Hepatocyte (in vitro differentiated cells): ENCODE measurements at regions not wholly inside any gene's neighbourhood (a gene's known extent, or its start where the extent isn't known, plus 50 kb on each side); places are given as distances from the start of the nearest gene placed in this dataset.

Experiments used
- DNase-seq: peaks from one replicate; pipeline ENCODE4 v3.0.0-alpha.2; 2016; ENCODE audit warnings: low spot score
- H2AFZ ChIP-seq: fragments of 200-600 bp; sonication (generic); 2 replicates; pipeline ENCODE4 v1.6.0; 2016; ENCODE audit warnings: antibody characterized with exemption, mild to moderate bottlenecking
- H3K27ac ChIP-seq: fragments of 200-600 bp; sonication (generic); 2 replicates; pipeline ENCODE4 v1.5.1; 2016; ENCODE audit warnings: mild to moderate bottlenecking
- H3K27me3 ChIP-seq: fragments of 200-600 bp; sonication (generic); 2 replicates; pipeline ENCODE4 v1.6.1; 2016
- H3K36me3 ChIP-seq: fragments of 200-600 bp; sonication (generic); replicated peaks from 2 replicates; pipeline ENCODE4 v1.5.1; 2016; ENCODE audit warnings: low read depth; ENCODE audit not compliant: insufficient read depth
- H3K4me1 ChIP-seq: fragments of 200-600 bp; sonication (generic); 2 replicates; pipeline ENCODE4 v1.5.1; 2016; ENCODE audit warnings: mild to moderate bottlenecking, moderate library complexity; ENCODE audit not compliant: insufficient read depth
- H3K4me2 ChIP-seq: fragments of 200-600 bp; sonication (generic); 2 replicates; pipeline ENCODE4 v1.6.0; 2016
- H3K4me3 ChIP-seq: fragments of 200-600 bp; sonication (generic); 2 replicates; pipeline ENCODE4 v1.5.1; 2016; ENCODE audit warnings: mild to moderate bottlenecking
- H3K79me2 ChIP-seq: fragments of 200-600 bp; sonication (generic); 2 replicates; pipeline ENCODE4 v1.6.0; 2017; ENCODE audit warnings: mild to moderate bottlenecking
- H3K9me2 ChIP-seq: fragments of 200-600 bp; sonication (generic); replicated peaks from 2 replicates; pipeline ENCODE4 v1.6.0; 2017; ENCODE audit warnings: mild to moderate bottlenecking; ENCODE audit not compliant: insufficient read depth
- H3K9me3 ChIP-seq: fragments of 200-600 bp; sonication (generic); 2 replicates; pipeline ENCODE4 v1.5.1; 2016; ENCODE audit warnings: low read depth, mild to moderate bottlenecking
- H4K20me1 ChIP-seq: fragments of 200-600 bp; sonication (generic); 2 replicates; pipeline ENCODE4 v1.6.0; 2016; ENCODE audit warnings: mild to moderate bottlenecking; ENCODE audit not compliant: insufficient read depth, poor library complexity, severe bottlenecking
- EZH2 ChIP-seq: fragments of 200-600 bp; sonication (generic); IDR thresholded peaks from 2 replicates; pipeline ENCODE4 v1.6.1; 2016; ENCODE audit warnings: antibody characterized with exemption, mild to moderate bottlenecking, borderline replicate concordance
- EZH2phosphoT487 ChIP-seq: fragments of 200-600 bp; sonication (generic); IDR thresholded peaks from one replicate; pipeline ENCODE4 v1.6.1; 2018; ENCODE audit warnings: antibody characterized with exemption, mild to moderate bottlenecking, low read depth, moderate library complexity; ENCODE audit not compliant: unreplicated experiment, severe bottlenecking
- WGBS: methylation state at CpG from one replicate; pipeline ENCODE4 v1.1.6; 2016; ENCODE audit warnings: low lambda C conversion rate; ENCODE audit errors: missing lambda C conversion rate; 5-methylcytosine and 5-hydroxymethylcytosine counted together
- TF ChIP-seq, protein P1 (sequence below): fragments of 200-600 bp; sonication (generic); IDR thresholded peaks from 2 replicates; pipeline ENCODE4 v1.5.1; 2016; ENCODE audit warnings: antibody characterized with exemption, mild to moderate bottlenecking; ENCODE audit not compliant: poor library complexity

DNA sequence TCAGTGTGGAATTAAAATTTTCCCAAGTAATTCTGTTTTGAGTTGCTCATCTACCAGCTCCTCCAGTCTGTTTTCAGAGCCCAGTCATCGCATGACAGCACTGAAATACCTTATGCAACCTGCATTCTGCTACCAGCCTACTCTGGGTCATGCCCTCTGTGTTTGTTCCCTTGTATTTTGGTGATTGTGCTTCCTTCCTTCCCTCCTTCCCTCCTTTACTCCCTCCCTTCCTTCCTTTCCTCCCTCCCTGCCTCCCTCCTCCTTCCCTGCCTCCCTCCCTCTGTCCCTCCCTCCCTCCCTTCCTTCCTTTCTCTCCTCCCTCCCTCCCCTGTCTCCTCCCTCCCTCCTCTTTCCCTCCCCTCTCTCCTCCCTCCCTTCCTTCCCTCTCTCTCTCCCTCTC, 289.6 kb downstream of the CDH2 start:
- H3K27me3 ChIP-seq: no peaks in the 10 kb centered on the region
- H3K9me3 ChIP-seq: no peaks in the 10 kb centered on the region
- no peak overlapping the region for H3K4me3 ChIP-seq
- no peak for DNase-seq
- H3K4me2 ChIP-seq: no peak overlapping the region
- no peaks in the 10 kb centered on the region for H4K20me1 ChIP-seq
- no peaks in the 10 kb centered on the region for H3K36me3 ChIP-seq
- no peaks in the 10 kb centered on the region for H3K4me1 ChIP-seq
- 100% methylated on average over 1 of the region's 1 CpG for WGBS
- H3K9me2 ChIP-seq: no peaks in the 10 kb centered on the region
- TF ChIP-seq EZH2phosphoT487 (no peak), EZH2 (no peak)
- TF ChIP-seq, protein P1, sequence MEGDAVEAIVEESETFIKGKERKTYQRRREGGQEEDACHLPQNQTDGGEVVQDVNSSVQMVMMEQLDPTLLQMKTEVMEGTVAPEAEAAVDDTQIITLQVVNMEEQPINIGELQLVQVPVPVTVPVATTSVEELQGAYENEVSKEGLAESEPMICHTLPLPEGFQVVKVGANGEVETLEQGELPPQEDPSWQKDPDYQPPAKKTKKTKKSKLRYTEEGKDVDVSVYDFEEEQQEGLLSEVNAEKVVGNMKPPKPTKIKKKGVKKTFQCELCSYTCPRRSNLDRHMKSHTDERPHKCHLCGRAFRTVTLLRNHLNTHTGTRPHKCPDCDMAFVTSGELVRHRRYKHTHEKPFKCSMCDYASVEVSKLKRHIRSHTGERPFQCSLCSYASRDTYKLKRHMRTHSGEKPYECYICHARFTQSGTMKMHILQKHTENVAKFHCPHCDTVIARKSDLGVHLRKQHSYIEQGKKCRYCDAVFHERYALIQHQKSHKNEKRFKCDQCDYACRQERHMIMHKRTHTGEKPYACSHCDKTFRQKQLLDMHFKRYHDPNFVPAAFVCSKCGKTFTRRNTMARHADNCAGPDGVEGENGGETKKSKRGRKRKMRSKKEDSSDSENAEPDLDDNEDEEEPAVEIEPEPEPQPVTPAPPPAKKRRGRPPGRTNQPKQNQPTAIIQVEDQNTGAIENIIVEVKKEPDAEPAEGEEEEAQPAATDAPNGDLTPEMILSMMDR: no peak
- H2AFZ ChIP-seq: no peak overlapping the region
- H3K27ac ChIP-seq: no peak overlapping the region
- no peaks in the 10 kb centered on the region for H3K79me2 ChIP-seq

DNA sequence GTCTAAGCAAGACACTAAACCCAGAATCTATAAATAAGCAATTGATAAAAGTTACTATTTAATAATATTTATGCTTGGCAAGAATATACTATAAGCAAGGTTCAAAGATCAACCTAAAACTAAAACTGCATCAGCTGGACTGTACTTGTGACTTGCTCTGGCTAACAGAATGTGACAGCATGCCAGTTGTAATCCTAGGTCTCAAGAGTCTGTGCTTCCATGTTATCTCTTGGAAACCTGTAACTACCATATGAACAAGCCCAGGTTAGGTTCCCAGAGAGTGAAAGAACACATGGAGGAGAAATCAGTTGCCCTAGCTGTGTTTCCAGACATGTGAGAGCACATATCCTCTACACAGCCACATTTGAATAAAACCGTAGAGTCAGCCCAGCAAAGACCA, 297.4 kb downstream of the CDH2 start:
- Histone ChIP-seq H3K27me3 (no peaks in the 10 kb centered on the region), H4K20me1 (no peaks in the 10 kb centered on the region), H3K27ac (no peak overlapping the region), H3K36me3 (no peaks in the 10 kb centered on the region), H3K79me2 (no peaks in the 10 kb centered on the region), H3K9me3 (no peaks in the 10 kb centered on the region), H3K4me1 (no peaks in the 10 kb centered on the region), H2AFZ (no peak overlapping the region), H3K9me2 (no peaks in the 10 kb centered on the region), H3K4me2 (no peak overlapping the region), H3K4me3 (no peak overlapping the region)
- WGBS: 94% methylated on average over 1 of the region's 1 CpG
- TF ChIP-seq EZH2 (no peak), EZH2phosphoT487 (no peak)
- TF ChIP-seq, protein P1: no peak
- no peak for DNase-seq

GRCh38 chr18:27871726-27872125, 305.2 kb downstream of the CDH2 start:
- H3K27ac ChIP-seq: no peak overlapping the region
- DNase-seq: no peak
- H3K4me3 ChIP-seq: no peak overlapping the region
- H4K20me1 ChIP-seq: no peaks in the 10 kb centered on the region
- no peaks in the 10 kb centered on the region for H3K27me3 ChIP-seq
- no peak overlapping the region for H2AFZ ChIP-seq
- H3K36me3 ChIP-seq: no peaks in the 10 kb centered on the region
- H3K9me3 ChIP-seq: no peaks in the 10 kb centered on the region
- H3K9me2 ChIP-seq: peaks cover 3% of the 10 kb centered on the region
- H3K4me1 ChIP-seq: no peaks in the 10 kb centered on the region
- TF ChIP-seq EZH2: no peak
- no peak for TF ChIP-seq EZH2phosphoT487
- TF ChIP-seq, protein P1: no peak
- WGBS: 69% methylated on average over 5 of the region's 5 CpGs
- H3K4me2 ChIP-seq: no peak overlapping the region
- H3K79me2 ChIP-seq: no peaks in the 10 kb centered on the region

- TF ChIP-seq, protein P1: no peak
- TF ChIP-seq EZH2phosphoT487: no peak
- TF ChIP-seq EZH2: no peak
- 96% methylated on average over 4 of the region's 4 CpGs for WGBS
- H3K4me1 ChIP-seq: no peaks in the 10 kb centered on the region
Observed at GRCh38 chr18:27869735-27870134, 307.2 kb downstream of the CDH2 start.

More at GRCh38 chr18:27869735-27870134, 307.2 kb downstream of the CDH2 start:
- H3K79me2 ChIP-seq: no peaks in the 10 kb centered on the region
- H3K4me2 ChIP-seq: no peak overlapping the region
- H2AFZ ChIP-seq: no peak overlapping the region
- H3K27ac ChIP-seq: no peak overlapping the region
- no peaks in the 10 kb centered on the region for H3K36me3 ChIP-seq
- no peaks in the 10 kb centered on the region for H3K9me3 ChIP-seq
- H3K9me2 ChIP-seq: peaks cover 3% of the 10 kb centered on the region
- H4K20me1 ChIP-seq: no peaks in the 10 kb centered on the region
- H3K27me3 ChIP-seq: no peaks in the 10 kb centered on the region
- no peak for DNase-seq
- H3K4me3 ChIP-seq: no peak overlapping the region
